GM06990 (cell line): ENCODE measurements at regions not wholly inside any gene's neighbourhood (a gene's known extent, or its start where the extent isn't known, plus 50 kb on each side); places are given as distances from the start of the nearest gene placed in this dataset.
"Not testable (repeated sequence)": the region's sequence is repeated elsewhere in the genome, so short reads cannot be mapped to it uniquely, and the experiment has no call there.

Source experiments
- DNase-seq: peaks from one replicate; pipeline ENCODE4 v3.0.0-alpha.2; 2011; ENCODE audit not compliant: insufficient read length; ENCODE audit errors: extremely low read depth
- H3K27me3 ChIP-seq: replicated peaks from 2 replicates; pipeline ENCODE4 v1.6.0; 2011; ENCODE audit warnings: low read length; ENCODE audit not compliant: control insufficient read depth, insufficient read depth
- H3K36me3 ChIP-seq: 2 replicates; pipeline ENCODE4 v1.5.1; 2011; ENCODE audit warnings: low read length; ENCODE audit not compliant: control insufficient read depth, insufficient read depth
- H3K4me3 ChIP-seq: replicated peaks from 2 replicates; pipeline ENCODE4 v1.5.1; 2011; ENCODE audit warnings: low read depth, mild to moderate bottlenecking, control low read depth, low read length
- CTCF ChIP-seq: IDR thresholded peaks from 2 replicates; pipeline ENCODE4 v1.5.1; 2011; ENCODE audit warnings: low read length, control low read depth, mild to moderate bottlenecking, inconsistent platforms; ENCODE audit not compliant: insufficient read depth, poor library complexity, severe bottlenecking

DNA sequence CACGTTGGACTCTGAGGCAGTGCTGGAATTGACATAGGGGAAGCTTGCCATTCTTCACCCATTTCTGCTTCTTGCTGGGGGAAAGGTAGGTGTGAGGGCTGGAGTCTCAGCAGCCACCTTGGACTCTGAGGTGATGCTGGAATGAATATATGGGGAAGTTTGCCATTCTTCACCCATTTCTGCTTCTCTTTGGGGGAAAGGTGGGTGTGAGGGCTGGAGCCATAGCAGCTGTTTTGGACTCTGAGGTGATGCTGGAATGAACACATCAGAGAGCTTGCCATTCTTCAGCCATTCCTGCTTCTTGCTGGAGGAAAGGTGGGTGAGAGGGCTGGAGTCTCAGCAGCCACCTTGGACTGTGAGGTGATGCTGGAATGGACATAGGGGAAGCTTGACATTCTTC, 115.1 kb downstream of the CRLF2 start:
- no peaks in the 10 kb centered on the region for H3K36me3 ChIP-seq
- no peak overlapping the region for H3K4me3 ChIP-seq
- TF ChIP-seq CTCF, result no peak
- no peak for DNase-seq
- H3K27me3 ChIP-seq, result no peaks in the 10 kb centered on the region

DNA sequence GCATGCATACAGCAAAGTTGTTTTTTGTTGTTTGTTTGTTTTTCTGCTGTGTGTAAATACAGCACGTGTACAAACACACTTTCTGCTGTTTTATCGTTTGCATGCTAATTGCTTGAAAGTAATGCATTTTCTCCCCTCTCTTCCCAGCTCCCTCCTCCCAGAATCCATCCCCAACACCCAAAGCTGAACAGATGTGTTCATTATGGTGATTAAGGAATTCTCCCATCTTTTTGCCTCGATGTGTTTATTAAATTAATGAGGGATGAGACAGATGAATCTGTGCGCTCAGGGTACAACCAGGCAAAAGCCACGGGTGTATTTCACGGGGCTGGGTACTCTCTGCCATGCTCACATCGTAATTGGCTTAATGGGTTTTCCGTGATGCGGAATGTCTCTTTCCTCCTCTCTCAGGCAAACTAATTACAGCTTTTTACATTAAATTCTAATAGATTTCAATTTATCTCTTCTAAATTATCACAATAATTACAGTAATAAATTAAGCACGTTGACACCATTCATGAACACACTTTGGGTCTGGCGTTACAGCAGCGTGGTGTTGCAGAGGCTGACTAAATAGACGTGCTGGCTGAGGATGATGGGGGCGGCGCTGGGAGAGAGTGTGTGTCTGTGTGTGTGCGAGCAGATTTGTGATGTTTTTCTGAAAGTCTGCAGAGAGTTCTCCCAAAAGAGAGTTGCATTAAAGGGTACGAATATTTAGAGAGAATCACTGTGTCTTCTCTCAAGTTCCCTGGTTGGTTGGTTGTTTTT, 117.7 kb downstream of the CRLF2 start:
- H3K27me3 ChIP-seq, result no peaks in the 10 kb centered on the region
- no peak overlapping the region for H3K4me3 ChIP-seq
- no peak for TF ChIP-seq CTCF
- DNase-seq, result no peak
- H3K36me3 ChIP-seq, result no peaks in the 10 kb centered on the region

DNA sequence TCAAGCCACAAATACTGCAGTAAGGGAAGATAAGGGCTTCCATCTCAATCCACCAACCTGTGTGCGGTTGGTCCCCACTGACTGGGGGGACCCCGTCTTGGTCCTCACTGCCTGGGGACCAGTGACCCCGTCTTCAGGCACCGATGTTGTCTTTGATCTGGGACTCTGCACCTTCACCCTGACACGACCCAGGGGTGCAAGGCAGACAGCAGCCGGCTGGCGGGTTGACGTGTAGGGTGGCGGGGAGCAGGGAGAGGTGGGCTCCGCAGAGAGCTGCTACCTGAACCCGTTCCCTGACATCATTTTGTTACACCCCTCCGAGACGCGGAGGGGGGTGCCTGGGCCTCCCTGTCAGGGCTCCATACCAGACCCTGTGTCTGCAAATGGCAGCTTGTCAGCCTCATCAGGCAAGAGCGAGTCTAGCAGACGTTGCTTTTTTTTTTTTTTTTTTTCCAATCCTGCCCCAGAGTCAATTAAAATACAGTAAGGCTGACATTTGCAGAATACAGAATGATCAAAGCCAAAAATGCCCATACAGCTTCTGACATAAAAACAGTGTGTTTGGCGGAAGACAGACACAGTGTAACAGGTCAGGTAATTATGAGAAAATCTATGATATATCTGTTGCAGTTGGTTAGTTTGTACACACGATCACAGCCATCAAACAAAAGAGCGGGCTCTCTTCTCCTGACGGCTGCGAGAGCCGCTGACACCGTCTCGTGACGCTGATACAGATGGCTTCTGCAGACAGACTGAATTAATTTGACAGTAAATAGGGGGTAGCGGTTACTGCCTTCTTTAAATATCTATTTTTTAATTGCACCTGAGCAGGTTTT, 118.6 kb downstream of the CRLF2 start:
- no peaks in the 10 kb centered on the region for H3K27me3 ChIP-seq
- H3K4me3 ChIP-seq, result no peak overlapping the region
- no peak for TF ChIP-seq CTCF

GRCh38 chrX:1093121-1093520, 119.3 kb downstream of the CRLF2 start:
- H3K4me3 ChIP-seq, result no peak overlapping the region
- H3K27me3 ChIP-seq, result no peaks in the 10 kb centered on the region
- no peak for DNase-seq
- no peaks in the 10 kb centered on the region for H3K36me3 ChIP-seq
- no peak for TF ChIP-seq CTCF

More for the DNA sequence above, 118.6 kb downstream of the CRLF2 start:
- no peak for DNase-seq
- no peaks in the 10 kb centered on the region for H3K36me3 ChIP-seq

- H3K36me3 ChIP-seq, result no peaks in the 10 kb centered on the region
- DNase-seq, result no peak
- no peak for TF ChIP-seq CTCF
- no peaks in the 10 kb centered on the region for H3K27me3 ChIP-seq
- H3K4me3 ChIP-seq, result no peak overlapping the region
Observed at GRCh38 chrX:1086444-1087409, 125.7 kb downstream of the CRLF2 start.

DNA sequence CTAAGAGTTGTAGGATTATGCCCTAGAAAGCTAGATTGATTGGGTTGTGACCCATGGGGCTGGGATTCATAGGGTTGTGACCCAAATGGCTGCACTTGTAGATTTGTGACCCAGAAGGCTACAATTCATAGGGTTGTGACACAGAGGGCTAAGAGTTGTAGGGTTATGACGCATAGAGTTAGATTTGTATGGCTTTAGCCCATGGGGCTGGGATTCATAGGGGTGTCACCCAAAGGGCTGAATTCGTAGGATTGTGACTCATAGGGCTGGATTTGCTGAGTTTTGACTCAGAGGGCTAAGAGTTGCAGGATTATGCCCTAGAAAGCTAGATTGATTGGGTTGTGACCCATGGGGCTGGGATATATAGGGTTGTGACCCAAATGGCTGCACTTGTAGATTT, 126.6 kb downstream of the CRLF2 start:
- not testable (repeated sequence) for H3K27me3 ChIP-seq, DNase-seq, H3K4me3 ChIP-seq, H3K36me3 ChIP-seq
